ENCODE measurements at regions not wholly inside any gene's neighbourhood (a gene's known extent, or its start where the extent isn't known, plus 50 kb on each side); places are given as distances from the start of the nearest gene placed in this dataset.

GRCh38 chr3:177607589-177607988, 410.3 kb upstream of the TBL1XR1 start:
- H3K36me3 Mint-ChIP-seq (ENCODE audit: low read depth) = no peaks in the 10 kb centered on the region
- H3K4me3 Mint-ChIP-seq = no peak overlapping the region
- CTCF ChIA-PET = no interaction called here

GRCh38 chr3:177608443-177608842, 411.2 kb upstream of the TBL1XR1 start:
- intact Hi-C loops (cut with DNase I, micrococcal nuclease) = no loop called here
- Mint-ChIP-seq H3K36me3 (ENCODE audit: low read depth) (no peaks in the 10 kb centered on the region), H3K9me3 (peaks cover 3% of the 10 kb centered on the region), H3K27me3 (no peaks in the 10 kb centered on the region), H3K4me1 (ENCODE audit: low read depth) (peaks cover 39% of the 10 kb centered on the region), H3K4me3 (no peak overlapping the region), H3K27ac (no peak overlapping the region)
- ATAC-seq (ENCODE audit: poor library complexity) (no peak), DNase-seq (no peak)
- no peaks in the 10 kb centered on the region for H3K27me3 ChIP-seq (ENCODE audit: control insufficient read depth in 1 of 2, insufficient read depth in 2 of 2, low read length in 2 of 2)
- H3K27ac ChIP-seq (ENCODE audit: low read depth in 1 of 2, low read length in 2 of 2) = no peak overlapping the region
- TF ChIP-seq, protein P1, sequence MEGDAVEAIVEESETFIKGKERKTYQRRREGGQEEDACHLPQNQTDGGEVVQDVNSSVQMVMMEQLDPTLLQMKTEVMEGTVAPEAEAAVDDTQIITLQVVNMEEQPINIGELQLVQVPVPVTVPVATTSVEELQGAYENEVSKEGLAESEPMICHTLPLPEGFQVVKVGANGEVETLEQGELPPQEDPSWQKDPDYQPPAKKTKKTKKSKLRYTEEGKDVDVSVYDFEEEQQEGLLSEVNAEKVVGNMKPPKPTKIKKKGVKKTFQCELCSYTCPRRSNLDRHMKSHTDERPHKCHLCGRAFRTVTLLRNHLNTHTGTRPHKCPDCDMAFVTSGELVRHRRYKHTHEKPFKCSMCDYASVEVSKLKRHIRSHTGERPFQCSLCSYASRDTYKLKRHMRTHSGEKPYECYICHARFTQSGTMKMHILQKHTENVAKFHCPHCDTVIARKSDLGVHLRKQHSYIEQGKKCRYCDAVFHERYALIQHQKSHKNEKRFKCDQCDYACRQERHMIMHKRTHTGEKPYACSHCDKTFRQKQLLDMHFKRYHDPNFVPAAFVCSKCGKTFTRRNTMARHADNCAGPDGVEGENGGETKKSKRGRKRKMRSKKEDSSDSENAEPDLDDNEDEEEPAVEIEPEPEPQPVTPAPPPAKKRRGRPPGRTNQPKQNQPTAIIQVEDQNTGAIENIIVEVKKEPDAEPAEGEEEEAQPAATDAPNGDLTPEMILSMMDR (IDR thresholded peaks at IDR 0.05) = no peak
- H3K36me3 ChIP-seq (ENCODE audit: insufficient read depth, low read length) = no peaks in the 10 kb centered on the region
- H3K9me3 ChIP-seq (ENCODE audit: control insufficient read depth in 1 of 2, insufficient read depth in 1 of 2, low read length in 2 of 2) = no peaks in the 10 kb centered on the region
- CTCF ChIA-PET = no interaction called here
- POLR2A ChIA-PET = no interaction called here
- H3K4me1 ChIP-seq (ENCODE audit: insufficient read depth, low read length) = no peaks in the 10 kb centered on the region
- H3K4me3 ChIP-seq (ENCODE audit: low read length) = no peak overlapping the region

More at GRCh38 chr3:177607589-177607988, 410.3 kb upstream of the TBL1XR1 start:
- Histone ChIP-seq H3K27me3 (ENCODE audit: control insufficient read depth in 1 of 2, insufficient read depth in 2 of 2, low read length in 2 of 2) (no peaks in the 10 kb centered on the region), H3K27ac (ENCODE audit: low read depth in 1 of 2, low read length in 2 of 2) (no peak overlapping the region), H3K36me3 (ENCODE audit: insufficient read depth, low read length) (no peaks in the 10 kb centered on the region), H3K9me3 (ENCODE audit: control insufficient read depth in 1 of 2, insufficient read depth in 1 of 2, low read length in 2 of 2) (no peaks in the 10 kb centered on the region), H3K4me1 (ENCODE audit: insufficient read depth, low read length) (peaks cover 3% of the 10 kb centered on the region), H3K4me3 (ENCODE audit: low read length) (no peak overlapping the region)
- TF ChIP-seq, protein P1 (IDR thresholded peaks at IDR 0.05) = no peak
- ATAC-seq (ENCODE audit: poor library complexity) = no peak
- POLR2A ChIA-PET = interaction anchor here (1.3 kb wide), 1 partner anchor 10 kb away, joined by 16 read pairs; no protein-coding TSS in a partner anchor
- intact Hi-C loops (cut with DNase I, micrococcal nuclease) = no loop called here
- Mint-ChIP-seq H3K4me1 (ENCODE audit: low read depth) (peaks cover 44% of the 10 kb centered on the region), H3K9me3 (peaks cover 3% of the 10 kb centered on the region), H3K27ac (no peak overlapping the region), H3K27me3 (no peaks in the 10 kb centered on the region)
- no peak for DNase-seq

GRCh38 chr3:177609613-177610012, 412.3 kb upstream of the TBL1XR1 start:
- Histone ChIP-seq H3K36me3 (ENCODE audit: insufficient read depth, low read length) (no peaks in the 10 kb centered on the region), H3K4me3 (ENCODE audit: low read length) (no peak overlapping the region), H3K27me3 (ENCODE audit: control insufficient read depth in 1 of 2, insufficient read depth in 2 of 2, low read length in 2 of 2) (no peaks in the 10 kb centered on the region), H3K27ac (ENCODE audit: low read depth in 1 of 2, low read length in 2 of 2) (no peak overlapping the region), H3K9me3 (ENCODE audit: control insufficient read depth in 1 of 2, insufficient read depth in 1 of 2, low read length in 2 of 2) (no peaks in the 10 kb centered on the region), H3K4me1 (ENCODE audit: insufficient read depth, low read length) (no peaks in the 10 kb centered on the region)
- H3K27me3 Mint-ChIP-seq = no peaks in the 10 kb centered on the region
- peaks cover 3% of the 10 kb centered on the region for H3K9me3 Mint-ChIP-seq
- POLR2A ChIA-PET = interaction anchor here (1.2 kb wide), 1 partner anchor 19 kb away, joined by 3 read pairs; no protein-coding TSS in a partner anchor
- CTCF ChIA-PET = no interaction called here
- DNase-seq (no peak), ATAC-seq (ENCODE audit: poor library complexity) (no peak)
- TF ChIP-seq, protein P1 (IDR thresholded peaks at IDR 0.05) = no peak
- H3K36me3 Mint-ChIP-seq (ENCODE audit: low read depth) = no peaks in the 10 kb centered on the region
- peaks cover 35% of the 10 kb centered on the region for H3K4me1 Mint-ChIP-seq (ENCODE audit: low read depth)
- no peak overlapping the region for H3K4me3 Mint-ChIP-seq
- no peak overlapping the region for H3K27ac Mint-ChIP-seq
- intact Hi-C loops (cut with DNase I, micrococcal nuclease) = no loop called here
